GM18505 (cell line): ENCODE measurements at regions not wholly inside any gene's neighbourhood (a gene's known extent, or its start where the extent isn't known, plus 50 kb on each side); places are given as distances from the start of the nearest gene placed in this dataset.

Source experiments
- ATAC-seq: cut with Tn5 transposase; IDR thresholded peaks from one replicate; pipeline ENCODE4 v1.9.1; 2021; ENCODE audit not compliant: unreplicated experiment
- POLR2A ChIP-seq: IDR thresholded peaks from 4 replicates; pipeline ENCODE4 v1.6.1; 2011; ENCODE audit warnings: borderline replicate concordance; ENCODE audit not compliant: insufficient read depth, insufficient read length; ENCODE audit errors: extremely low read depth

DNA sequence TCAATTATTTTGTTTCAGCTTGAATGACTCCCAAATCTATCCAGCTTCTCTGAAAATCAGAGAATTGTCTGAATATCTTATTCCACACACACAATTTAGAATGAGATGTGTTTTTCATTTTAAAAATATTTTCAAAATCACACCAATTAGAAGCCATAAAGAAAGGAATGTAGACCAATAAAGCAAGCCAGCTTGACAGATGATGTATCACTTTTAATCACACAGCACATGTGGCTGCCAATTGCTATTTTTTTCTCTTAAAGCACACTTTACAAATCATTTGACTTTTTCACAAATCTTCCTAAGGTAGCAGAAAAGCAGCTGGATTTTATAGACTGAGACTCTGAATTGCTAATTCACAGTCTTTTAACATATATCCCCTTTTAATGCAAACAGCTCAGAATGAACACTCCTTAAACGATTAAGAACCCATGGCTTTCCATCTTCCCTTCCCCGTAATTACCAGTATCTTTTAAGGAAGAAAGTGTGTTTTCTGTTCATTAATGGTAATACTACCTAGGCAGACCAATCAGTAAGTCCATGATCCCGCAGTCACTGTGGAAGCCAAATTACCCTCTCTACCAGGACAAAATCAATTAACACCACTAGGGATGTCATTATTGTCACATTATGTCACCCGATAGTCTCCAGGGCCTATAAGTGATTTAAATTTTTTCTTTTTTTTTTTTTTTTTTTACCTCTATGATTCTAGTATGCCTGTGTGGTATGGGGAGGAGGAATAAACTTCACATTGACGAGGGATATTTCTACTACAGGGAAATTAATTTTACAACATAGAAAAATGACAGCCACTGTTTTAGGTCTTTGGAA is 250.0 kb upstream of the VEPH1 start:
- TF ChIP-seq POLR2A = no peak
- no peak for ATAC-seq

DNA sequence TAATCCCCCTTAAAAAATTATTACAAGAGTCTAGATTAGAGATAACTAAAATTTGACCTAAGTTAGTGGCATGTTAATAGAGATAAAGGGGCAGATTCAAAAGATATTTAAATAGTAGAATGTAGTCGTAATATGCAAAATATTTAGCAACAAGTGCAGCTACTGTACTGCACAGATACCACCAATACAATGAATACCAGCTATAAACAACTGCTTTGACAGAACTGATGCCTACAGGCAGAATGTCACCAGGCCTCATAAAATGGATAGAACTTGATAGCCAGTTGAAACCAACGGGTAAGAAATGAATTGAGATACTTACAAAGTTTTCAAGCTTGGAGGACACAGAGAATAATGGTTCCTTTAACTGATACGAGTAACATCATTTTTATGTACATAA is 249.3 kb upstream of the VEPH1 start:
- ATAC-seq = no peak
- TF ChIP-seq POLR2A = no peak

DNA sequence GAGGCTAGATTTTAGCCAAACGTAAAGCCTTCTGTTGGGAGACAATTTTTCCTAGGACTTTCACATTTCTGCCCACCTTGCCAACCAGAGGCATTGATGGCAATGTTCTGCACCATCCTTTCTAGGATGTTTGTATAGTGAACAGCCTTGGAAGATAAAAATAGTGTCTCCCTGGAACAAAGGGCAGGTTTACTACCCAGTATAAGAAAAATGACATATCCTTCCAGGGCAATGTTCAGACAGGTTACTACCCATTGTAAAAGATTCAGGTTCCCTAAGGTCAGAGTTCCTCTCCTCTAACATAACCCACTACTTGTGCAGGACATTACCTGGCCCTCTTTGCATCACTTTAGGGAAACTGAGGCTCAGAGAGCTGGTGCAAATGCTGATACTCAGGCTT is 248.2 kb upstream of the VEPH1 start:
- no peak for ATAC-seq
- no peak for TF ChIP-seq POLR2A

GRCh38 chr3:157746391-157746790 is 243.2 kb upstream of the VEPH1 start:
- ATAC-seq = no peak
- TF ChIP-seq POLR2A = no peak

- ATAC-seq = no peak
- no peak for TF ChIP-seq POLR2A
Measured at GRCh38 chr3:157741607-157742006, 238.4 kb upstream of the VEPH1 start.

DNA sequence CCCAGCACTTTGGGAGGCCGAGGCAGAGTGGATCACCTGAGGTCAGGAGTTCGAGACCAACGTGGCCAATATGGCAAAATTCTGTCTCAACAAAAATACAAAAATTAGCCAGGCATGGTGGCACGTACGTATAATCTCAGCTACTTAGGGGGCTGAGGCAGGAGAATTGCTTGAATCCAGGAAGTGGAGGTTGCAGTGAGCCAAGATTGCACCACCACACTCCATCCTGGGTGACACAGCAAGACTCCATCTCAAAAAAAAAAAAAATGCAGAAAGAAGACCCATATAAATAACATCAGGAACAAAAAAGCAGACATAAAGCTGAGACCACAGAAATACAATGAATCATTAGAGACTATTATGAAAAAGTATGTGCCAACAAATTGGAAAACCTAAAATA is 235.2 kb upstream of the VEPH1 start:
- ATAC-seq = no peak
- no peak for TF ChIP-seq POLR2A

- TF ChIP-seq POLR2A = no peak
- no peak for ATAC-seq
Measured at GRCh38 chr3:157718800-157719199, 215.6 kb upstream of the VEPH1 start.

DNA sequence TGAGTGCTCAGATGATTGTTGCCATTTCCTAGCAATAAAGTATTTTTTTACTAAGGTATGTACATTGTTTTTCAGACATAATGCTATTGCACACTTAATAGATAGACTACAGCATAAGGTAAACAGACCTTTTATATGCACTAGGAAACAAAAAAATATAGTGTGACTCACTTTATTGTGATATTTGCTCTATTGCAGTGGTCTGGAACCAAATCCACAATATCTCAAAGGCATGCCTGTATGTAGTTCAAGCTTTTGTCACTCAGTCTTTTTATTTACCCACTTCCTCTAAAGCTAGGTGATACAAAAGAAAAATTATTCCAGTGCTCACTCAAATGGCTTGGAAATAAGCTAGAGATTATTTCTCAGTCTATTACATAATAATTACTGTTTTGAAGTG is 209.9 kb upstream of the VEPH1 start:
- ATAC-seq = no peak
- TF ChIP-seq POLR2A = no peak

DNA sequence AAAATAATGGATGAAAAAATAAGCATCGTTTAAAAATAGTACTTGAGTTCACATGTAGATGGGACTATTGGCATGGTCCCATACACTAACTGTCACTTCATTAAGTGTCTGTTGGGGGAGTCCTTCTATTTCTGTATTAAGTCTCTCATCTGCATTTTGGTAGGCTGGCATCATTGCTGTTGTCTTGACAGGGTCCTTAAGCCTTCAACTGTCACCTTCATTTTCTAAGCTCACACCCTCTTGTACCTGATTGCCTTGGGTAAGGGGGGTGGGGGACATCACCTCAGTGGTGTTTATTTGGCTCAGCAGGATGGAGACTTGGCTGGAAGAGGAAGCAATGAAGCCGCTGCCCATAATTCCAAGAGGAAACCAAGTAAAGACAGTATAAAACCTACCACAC is 202.0 kb upstream of the VEPH1 start:
- TF ChIP-seq POLR2A = no peak
- ATAC-seq = no peak

GRCh38 chr3:157700405-157700804 is 197.2 kb upstream of the VEPH1 start:
- no peak for TF ChIP-seq POLR2A
- ATAC-seq = no peak

DNA sequence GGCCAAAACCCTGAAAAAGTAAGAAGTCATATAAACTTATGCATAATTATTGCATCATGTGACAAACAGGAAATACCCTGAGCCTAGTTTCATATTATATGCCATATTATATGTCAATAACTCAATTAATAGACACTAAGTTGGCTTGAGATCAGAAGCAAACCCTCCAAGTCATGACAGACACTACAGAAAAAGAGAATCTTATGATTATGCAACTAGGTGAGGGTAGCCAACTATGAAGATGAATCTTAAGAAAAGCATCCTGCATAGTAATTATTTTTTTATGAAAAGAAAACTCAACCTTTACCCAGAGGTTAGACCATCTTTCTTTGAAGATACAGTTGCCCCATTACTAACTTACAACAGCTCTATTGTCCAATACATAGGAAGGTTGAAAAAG is 192.4 kb upstream of the VEPH1 start:
- no peak for ATAC-seq
- TF ChIP-seq POLR2A = no peak

DNA sequence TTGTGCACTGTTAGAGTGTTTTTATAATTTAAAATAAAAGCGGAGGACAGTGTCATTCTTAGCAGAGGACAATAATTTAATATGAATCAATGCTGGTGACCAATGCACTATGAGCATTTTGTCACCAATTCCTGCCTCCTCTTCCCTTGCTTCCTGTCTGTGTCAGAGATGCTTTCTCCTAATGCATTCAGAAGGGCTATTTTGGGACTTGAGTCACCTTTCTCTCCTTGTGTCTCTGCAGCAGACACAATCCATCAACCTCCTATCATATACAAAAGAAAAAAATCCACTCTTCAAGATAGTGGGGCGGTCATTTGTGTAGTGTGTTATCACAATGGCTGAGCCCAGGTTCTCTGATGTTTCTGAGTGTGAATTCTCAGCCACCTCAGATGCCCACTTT is 191.9 kb upstream of the VEPH1 start:
- TF ChIP-seq POLR2A = no peak
- no peak for ATAC-seq

DNA sequence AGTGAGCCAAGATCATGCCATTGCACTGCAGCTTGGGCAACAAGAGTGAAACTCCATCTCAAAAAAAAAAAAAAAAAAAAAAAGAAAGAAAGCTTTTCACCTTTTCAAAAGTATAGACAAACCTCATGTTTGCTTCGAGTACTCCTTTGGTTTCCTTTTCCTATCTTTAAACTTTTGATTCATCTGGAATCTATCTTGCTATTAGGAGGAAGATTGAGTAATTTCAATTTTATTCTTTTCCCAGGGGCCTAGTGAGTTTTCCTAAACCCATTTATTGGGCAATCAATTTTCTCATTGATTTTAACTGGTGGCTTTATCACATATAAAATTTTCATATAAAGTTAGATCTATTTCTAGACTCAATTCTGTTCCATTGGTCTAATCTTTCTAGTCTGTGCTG is 190.5 kb upstream of the VEPH1 start:
- TF ChIP-seq POLR2A = no peak
- ATAC-seq = no peak

- TF ChIP-seq POLR2A = no peak
- ATAC-seq = peak; percentile 73
Measured at GRCh38 chr3:157692468-157692867, 189.3 kb upstream of the VEPH1 start.

- ATAC-seq = no peak
- no peak for TF ChIP-seq POLR2A
Measured at GRCh38 chr3:157683668-157684067, 180.5 kb upstream of the VEPH1 start.
